H9 (cell line): ENCODE measurements at regions not wholly inside any gene's neighbourhood (a gene's known extent, or its start where the extent isn't known, plus 50 kb on each side); places are given as distances from the start of the nearest gene placed in this dataset.

Source experiments
- DNase-seq: peaks from one replicate; pipeline ENCODE4 v3.0.0-alpha.2; 2017
- H2AFZ ChIP-seq: one replicate; pipeline ENCODE4 v1.6.1; 2013; ENCODE audit warnings: mild to moderate bottlenecking, low read length, control low read depth, moderate library complexity
- H2AK5ac ChIP-seq: 2 replicates; pipeline ENCODE4 v1.6.1; 2013; ENCODE audit warnings: low read length, control low read depth, mixed read lengths; ENCODE audit not compliant: insufficient read length
- H2BK120ac ChIP-seq: one replicate; pipeline ENCODE4 v1.6.1; 2013; ENCODE audit warnings: low read depth, mild to moderate bottlenecking, low read length, control low read depth, inconsistent platforms; ENCODE audit not compliant: poor library complexity, severe bottlenecking
- H2BK12ac ChIP-seq: 2 replicates; pipeline ENCODE4 v1.6.1; 2013; ENCODE audit warnings: low read length, control low read depth, mixed read lengths, low read depth; ENCODE audit not compliant: insufficient read length
- H2BK15ac ChIP-seq: 2 replicates; pipeline ENCODE4 v1.6.1; 2013; ENCODE audit warnings: low read depth, low read length, control low read depth
- H2BK20ac ChIP-seq: one replicate; pipeline ENCODE4 v1.6.1; 2013; ENCODE audit warnings: low read depth, mild to moderate bottlenecking, low read length, control low read depth, inconsistent platforms; ENCODE audit not compliant: poor library complexity, severe bottlenecking
- H2BK5ac ChIP-seq: 2 replicates; pipeline ENCODE4 v1.6.1; 2013; ENCODE audit warnings: low read length, control low read depth, mixed read lengths; ENCODE audit not compliant: insufficient read length
- H3K14ac ChIP-seq: 2 replicates; pipeline ENCODE4 v1.6.1; 2013; ENCODE audit warnings: low read length, control low read depth; ENCODE audit not compliant: insufficient read depth
- H3K18ac ChIP-seq: 2 replicates; pipeline ENCODE4 v1.6.1; 2013; ENCODE audit warnings: low read depth, mild to moderate bottlenecking, mixed read lengths, low read length, control low read depth; ENCODE audit not compliant: insufficient read length
- H3K23ac ChIP-seq: 2 replicates; pipeline ENCODE4 v1.6.1; 2013; ENCODE audit warnings: low read length, control low read depth, mixed read lengths, low read depth; ENCODE audit not compliant: insufficient read length
- H3K23me2 ChIP-seq: 2 replicates; pipeline ENCODE4 v1.6.1; 2013; ENCODE audit warnings: low read depth, mild to moderate bottlenecking, mixed read lengths, low read length, control low read depth; ENCODE audit not compliant: insufficient read length, poor library complexity, severe bottlenecking
- H3K27ac ChIP-seq: 2 replicates; pipeline ENCODE4 v1.5.1; 2013; ENCODE audit warnings: low read length, control low read depth, mixed read lengths, low read depth; ENCODE audit not compliant: insufficient read length
- H3K27me3 ChIP-seq: 2 replicates; pipeline ENCODE4 v1.6.1; 2013; ENCODE audit warnings: low read length, control low read depth, inconsistent platforms; ENCODE audit not compliant: insufficient read depth
- H3K4ac ChIP-seq: 2 replicates; pipeline ENCODE4 v1.6.1; 2013; ENCODE audit warnings: low read depth, mild to moderate bottlenecking, control low read depth, inconsistent platforms, low read length, moderate library complexity
- H3K4me1 ChIP-seq: 2 replicates; pipeline ENCODE4 v1.6.1; 2013; ENCODE audit warnings: low read length, control low read depth, inconsistent platforms; ENCODE audit not compliant: insufficient read depth
- H3K4me2 ChIP-seq: 2 replicates; pipeline ENCODE4 v1.6.1; 2013; ENCODE audit warnings: low read length, control low read depth, mixed read lengths; ENCODE audit not compliant: insufficient read length, insufficient read depth
- H3K56ac ChIP-seq: 2 replicates; pipeline ENCODE4 v1.6.1; 2013; ENCODE audit warnings: low read depth, mild to moderate bottlenecking, mixed read lengths, low read length, control low read depth; ENCODE audit not compliant: insufficient read length
- H3K79me1 ChIP-seq: 2 replicates; pipeline ENCODE4 v1.6.1; 2013; ENCODE audit warnings: low read depth, mild to moderate bottlenecking, moderate library complexity, low read length, control low read depth, inconsistent platforms; ENCODE audit not compliant: insufficient read depth, poor library complexity, severe bottlenecking
- H3K79me2 ChIP-seq: 2 replicates; pipeline ENCODE4 v1.6.1; 2013; ENCODE audit warnings: low read length, control low read depth, inconsistent platforms; ENCODE audit not compliant: insufficient read depth
- H3K9ac ChIP-seq: 2 replicates; pipeline ENCODE4 v1.6.1; 2013; ENCODE audit warnings: low read length, control low read depth, mixed read lengths; ENCODE audit not compliant: insufficient read length; ENCODE audit errors: extremely low read depth
- H3K9me3 ChIP-seq: one replicate; pipeline ENCODE4 v1.6.1; 2013; ENCODE audit warnings: low read depth, low read length, inconsistent platforms; ENCODE audit not compliant: control insufficient read depth
- H3T11ph ChIP-seq: one replicate; pipeline ENCODE4 v1.6.1; 2013; ENCODE audit warnings: mild to moderate bottlenecking, low read length, control low read depth, inconsistent platforms
- H4K20me1 ChIP-seq: one replicate; pipeline ENCODE4 v1.6.1; 2013; ENCODE audit not compliant: control insufficient read depth, insufficient read length, insufficient read depth
- H4K5ac ChIP-seq: 2 replicates; pipeline ENCODE4 v1.6.1; 2013; ENCODE audit warnings: low read depth, mild to moderate bottlenecking, mixed read lengths, low read length, control low read depth; ENCODE audit not compliant: insufficient read length
- H4K8ac ChIP-seq: replicated peaks from 2 replicates; pipeline ENCODE4 v1.6.1; 2013; ENCODE audit warnings: low read length, control low read depth, mixed read lengths, low read depth; ENCODE audit not compliant: insufficient read length
- H4K91ac ChIP-seq: 2 replicates; pipeline ENCODE4 v1.6.1; 2013; ENCODE audit warnings: low read depth, mild to moderate bottlenecking, moderate library complexity, mixed read lengths, low read length, control low read depth; ENCODE audit not compliant: insufficient read length
- H3K27ac Mint-ChIP-seq, 3 experiments: 2 replicates in 2 of 3; 3 replicates in 1 of 3; pipeline ENCODE4 v1.8.0; 2020 to 2021; ENCODE audit warnings: mixed read lengths in 3 of 3, mild to moderate bottlenecking in 1 of 3, moderate library complexity in 1 of 3
- H3K27me3 Mint-ChIP-seq: 2 replicates; pipeline ENCODE4 v1.8.0; 2021; ENCODE audit warnings: low read depth, mild to moderate bottlenecking, moderate library complexity, mixed read lengths
- H3K36me3 Mint-ChIP-seq, 3 experiments: 2 replicates in 2 of 3; 3 replicates in 1 of 3; pipeline ENCODE4 v1.8.0; 2020 to 2021; ENCODE audit warnings: low read depth in 3 of 3, mixed read lengths in 3 of 3; ENCODE audit not compliant: insufficient read depth in 1 of 3
- H3K4me1 Mint-ChIP-seq, 2 experiments: 2 replicates each; pipeline ENCODE4 v1.8.0; 2020; ENCODE audit warnings: mixed read lengths in 2 of 2
- H3K4me3 Mint-ChIP-seq, 2 experiments: 2 replicates in 1 of 2; 3 replicates in 1 of 2; pipeline ENCODE4 v1.8.0; 2020 to 2021; ENCODE audit warnings: mild to moderate bottlenecking in 2 of 2, mixed read lengths in 2 of 2, moderate library complexity in 1 of 2
- H3K9me3 Mint-ChIP-seq, 2 experiments: 2 replicates in 1 of 2; 3 replicates in 1 of 2; pipeline ENCODE4 v1.8.0; 2020; ENCODE audit warnings: mild to moderate bottlenecking in 2 of 2, mixed read lengths in 2 of 2, moderate library complexity in 1 of 2
- CTCF ChIP-seq: fragments of 200-600 bp; sonication (generic); conservative IDR thresholded peaks from 3 replicates; pipeline ENCODE4 v1.8.0; 2021; ENCODE audit warnings: antibody characterized with exemption, mild to moderate bottlenecking

GRCh38 chr5:125083981-125084380 lies 337.5 kb upstream of the ZNF608 start:
- Histone ChIP-seq H3K27me3 (no peaks in the 10 kb centered on the region), H3T11ph (no peak overlapping the region), H3K23me2 (no peaks in the 10 kb centered on the region), H3K9ac (no peak overlapping the region), H4K8ac (no peak overlapping the region), H3K23ac (no peak overlapping the region), H4K20me1 (no peaks in the 10 kb centered on the region), H2AFZ (no peak overlapping the region), H2BK120ac (no peak overlapping the region), H2AK5ac (no peak overlapping the region), H4K91ac (no peak overlapping the region), H3K27ac (no peak overlapping the region), H3K4me2 (no peak overlapping the region), H3K18ac (no peak overlapping the region), H3K4ac (no peak overlapping the region), H3K56ac (no peak overlapping the region), H2BK5ac (no peak overlapping the region), H2BK12ac (no peak overlapping the region), H3K9me3 (no peaks in the 10 kb centered on the region), H2BK15ac (no peak overlapping the region), H4K5ac (no peak overlapping the region), H2BK20ac (no peak overlapping the region), H3K79me1 (no peaks in the 10 kb centered on the region), H3K79me2 (no peaks in the 10 kb centered on the region), H3K14ac (no peak overlapping the region), H3K4me1 (no peaks in the 10 kb centered on the region)
- Mint-ChIP-seq H3K27ac (no peak overlapping the region), H3K9me3 (peaks cover 12 to 13% of the 10 kb centered on the region in 2 experiments; a peak in 4 of 5 replicates), H3K27me3 (no peaks in the 10 kb centered on the region), H3K4me3 (no peak overlapping the region), H3K4me1 (no peaks in the 10 kb centered on the region), H3K36me3 (peaks cover 5 to 31% (median 7%) of the 10 kb centered on the region in 3 experiments)
- no peak for DNase-seq
- no peak for TF ChIP-seq CTCF
